ENCODE measurements at regions not wholly inside any gene's neighbourhood (a gene's known extent, or its start where the extent isn't known, plus 50 kb on each side); places are given as distances from the start of the nearest gene placed in this dataset.

DNA sequence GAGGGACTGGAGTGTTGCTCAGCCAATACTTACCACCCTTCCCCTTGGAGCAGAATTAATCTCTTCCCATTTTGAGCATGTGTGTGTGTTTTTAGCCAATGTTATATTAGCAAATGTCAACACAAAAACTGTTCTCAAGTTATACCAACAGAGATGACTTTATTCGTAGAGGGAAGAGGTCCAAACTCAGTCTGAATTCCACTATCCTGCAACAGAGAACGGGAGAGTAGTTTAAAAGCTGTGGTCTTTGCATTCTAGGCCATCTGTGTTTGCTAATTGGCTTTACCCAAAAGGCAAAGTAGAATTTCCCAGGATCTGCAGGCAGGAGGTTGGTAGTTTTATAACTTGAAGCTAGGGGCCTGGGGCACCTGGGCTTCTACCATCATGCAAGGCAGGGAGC, 847.9 kb upstream of the TMEM132C start:
- DNase-seq = no peak

DNA sequence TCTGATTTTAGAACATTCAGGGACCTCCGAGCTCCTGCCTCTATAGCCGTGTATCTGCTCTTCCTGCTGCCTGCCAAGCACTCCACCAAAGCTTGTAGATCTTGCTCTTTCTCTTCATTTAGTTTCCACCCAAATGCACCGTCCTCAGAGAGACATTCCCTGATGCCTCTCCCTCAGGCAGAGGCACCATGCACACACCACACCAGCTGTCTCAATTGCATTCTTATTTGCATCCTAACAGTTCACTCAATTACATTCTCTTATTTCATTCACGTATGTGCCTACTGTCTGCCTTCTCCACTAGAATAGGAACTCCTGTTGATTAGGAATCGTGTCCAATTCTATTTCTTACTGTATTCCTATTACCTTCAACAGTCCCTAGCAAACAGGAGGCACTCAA, 845.4 kb upstream of the TMEM132C start:
- no peak for DNase-seq

DNA sequence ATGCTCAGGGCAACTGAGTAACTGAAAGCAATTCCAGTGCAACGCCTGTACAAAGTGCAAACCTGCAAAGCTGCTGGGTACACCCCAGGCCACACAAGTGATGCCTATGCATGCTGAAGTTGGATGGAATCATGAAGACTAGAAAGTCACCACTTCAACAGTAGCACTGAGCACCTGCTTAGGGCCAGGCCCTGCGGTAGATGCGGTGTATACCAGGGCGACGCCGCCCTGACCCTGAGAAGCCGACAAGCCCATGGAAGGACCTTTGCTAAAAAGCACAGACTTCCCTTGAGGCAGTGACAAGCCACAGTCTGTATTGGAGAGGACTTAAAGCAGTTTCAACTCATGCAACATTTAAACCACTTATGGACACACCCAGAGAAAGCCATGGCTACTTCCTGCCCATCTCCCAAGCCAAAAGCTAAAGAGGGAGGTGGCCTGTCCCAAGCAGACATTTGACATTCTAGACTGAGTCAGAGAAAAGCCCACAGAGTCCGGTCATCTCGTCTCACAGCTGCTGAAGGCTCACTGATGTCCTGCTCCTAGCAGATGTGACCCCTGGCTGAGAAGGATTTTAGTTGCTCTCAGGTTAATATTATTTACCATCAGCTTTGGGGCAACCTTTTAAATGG, 843.9 kb upstream of the TMEM132C start:
- DNase-seq = no peak

DNA sequence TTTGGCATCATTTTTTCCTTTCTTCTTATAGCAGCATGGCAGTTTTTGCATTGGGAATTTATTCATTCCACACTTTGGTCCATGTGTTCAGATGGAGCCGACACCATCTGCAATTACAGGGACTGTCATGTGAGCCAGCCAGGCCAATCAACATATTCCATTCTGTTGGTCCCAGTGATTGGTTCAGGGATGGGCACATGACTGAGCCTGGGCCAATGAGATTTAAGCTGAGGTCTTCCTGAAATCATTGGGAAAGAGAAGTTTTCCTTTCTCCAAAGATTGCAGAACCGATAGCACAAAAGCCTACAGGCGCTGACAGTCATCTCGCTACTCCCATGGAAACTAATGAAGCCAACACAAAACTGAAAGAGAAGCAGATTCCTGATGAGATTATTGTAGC, 841.5 kb upstream of the TMEM132C start:
- DNase-seq = no peak

DNA sequence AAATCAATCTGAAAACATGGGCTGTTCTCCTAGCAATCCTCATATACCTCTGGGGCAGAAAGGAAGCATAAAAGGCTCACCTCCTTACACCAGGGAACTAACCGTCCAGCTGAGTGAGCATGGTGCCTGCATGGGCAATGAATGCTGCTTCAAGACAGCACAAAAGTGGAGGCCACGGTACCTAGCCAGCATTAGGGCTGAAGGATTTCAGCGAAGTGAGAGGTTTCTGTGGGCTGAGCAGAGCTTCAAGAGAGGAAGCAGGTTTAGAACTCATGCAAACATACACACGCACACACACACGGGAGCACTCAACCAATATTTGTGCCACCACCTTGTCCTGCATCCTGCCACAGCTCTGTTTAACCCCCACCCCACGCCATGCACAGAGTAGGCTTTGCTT, 838.5 kb upstream of the TMEM132C start:
- no peak for DNase-seq

DNA sequence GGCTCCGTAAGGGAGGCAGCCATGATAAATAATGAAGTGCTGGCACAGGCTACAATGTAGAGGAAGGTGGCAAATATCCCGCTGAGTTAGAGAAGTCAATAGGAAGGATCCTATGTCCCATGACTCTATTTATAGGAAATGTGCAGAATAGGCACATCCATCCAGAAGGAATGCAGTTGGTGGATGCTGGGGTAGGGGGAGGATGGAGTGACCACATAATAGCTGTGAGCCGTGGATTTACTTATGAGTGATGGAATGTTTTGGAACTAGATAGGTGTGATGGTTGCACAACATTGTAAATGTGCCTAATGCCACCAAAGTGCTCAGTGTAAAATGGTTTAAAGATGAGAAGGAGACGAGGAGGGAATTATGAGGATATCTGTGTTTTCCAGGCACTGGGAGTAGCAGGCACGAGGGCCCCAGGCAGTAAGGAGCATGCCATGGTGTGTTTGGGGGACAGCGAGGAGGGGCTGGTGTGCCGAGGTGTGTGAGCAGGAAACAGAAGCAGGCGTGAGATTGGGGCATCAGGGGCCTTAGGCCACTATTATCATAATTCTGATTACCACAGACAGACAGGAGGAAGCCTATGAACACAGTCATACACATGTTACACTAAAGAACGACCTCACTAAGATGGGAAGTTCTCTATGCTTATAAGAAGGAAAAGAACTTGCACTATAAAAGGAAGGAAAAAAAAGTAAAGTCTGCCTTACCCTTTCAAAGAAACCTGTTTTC, 837.3 kb upstream of the TMEM132C start:
- DNase-seq = no peak

DNA sequence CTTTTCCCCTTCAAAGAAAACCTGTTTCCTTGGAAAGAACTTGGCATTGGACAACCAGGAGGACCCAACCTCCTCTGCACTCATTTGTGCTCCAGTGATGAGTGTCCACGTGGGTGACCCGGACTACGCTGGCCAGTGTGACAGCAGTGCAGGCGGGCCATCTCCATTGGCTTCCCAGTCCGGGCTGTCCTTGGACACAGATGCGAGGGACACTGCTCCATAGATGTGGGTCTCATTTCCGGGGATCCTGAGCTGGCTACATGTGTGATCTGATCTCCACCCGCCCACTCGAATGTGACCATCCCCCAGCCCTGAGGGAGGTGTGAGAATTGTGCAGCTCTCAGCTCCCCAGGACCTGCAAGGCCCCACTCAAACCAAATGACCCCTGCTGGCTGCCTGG, 836.6 kb upstream of the TMEM132C start:
- no peak for DNase-seq

DNA sequence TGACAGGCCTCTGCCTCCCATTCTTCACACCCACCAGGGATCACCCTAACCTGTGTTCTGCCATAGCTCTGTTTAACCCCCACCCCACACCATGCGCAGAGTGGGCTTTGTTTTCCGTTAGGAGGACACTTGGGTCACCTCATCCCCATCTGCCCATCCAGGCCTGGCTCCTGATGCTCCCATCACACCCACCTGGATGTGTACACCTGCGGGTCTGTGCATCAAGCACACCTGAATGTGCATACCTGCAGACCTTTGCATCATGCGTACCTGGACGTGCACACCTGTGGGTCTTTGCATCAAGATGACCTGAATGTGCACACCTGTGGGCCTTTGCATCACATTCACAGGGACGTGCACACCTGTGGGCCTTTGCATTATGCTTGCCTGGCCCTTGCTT, 835.8 kb upstream of the TMEM132C start:
- DNase-seq = no peak

DNA sequence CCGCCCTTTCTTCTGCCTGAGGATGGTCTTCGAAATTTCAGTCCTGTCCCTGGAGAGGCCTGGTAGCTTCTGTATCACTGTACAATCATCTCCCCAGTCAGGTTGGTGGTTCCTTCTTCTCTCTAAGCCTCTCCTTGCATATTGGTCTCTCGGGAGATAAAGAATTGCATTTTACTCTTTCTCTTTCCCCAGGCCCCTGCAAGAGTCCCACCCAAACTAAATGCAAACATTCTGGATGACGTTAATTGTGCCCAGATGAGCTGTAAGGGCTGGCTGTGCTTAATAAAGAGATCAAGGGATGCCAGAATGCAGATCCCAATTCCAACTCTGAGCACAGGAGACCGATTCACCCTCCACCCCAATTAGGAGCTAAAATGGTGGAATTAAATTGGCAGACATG, 835.4 kb upstream of the TMEM132C start:
- no peak for DNase-seq

DNA sequence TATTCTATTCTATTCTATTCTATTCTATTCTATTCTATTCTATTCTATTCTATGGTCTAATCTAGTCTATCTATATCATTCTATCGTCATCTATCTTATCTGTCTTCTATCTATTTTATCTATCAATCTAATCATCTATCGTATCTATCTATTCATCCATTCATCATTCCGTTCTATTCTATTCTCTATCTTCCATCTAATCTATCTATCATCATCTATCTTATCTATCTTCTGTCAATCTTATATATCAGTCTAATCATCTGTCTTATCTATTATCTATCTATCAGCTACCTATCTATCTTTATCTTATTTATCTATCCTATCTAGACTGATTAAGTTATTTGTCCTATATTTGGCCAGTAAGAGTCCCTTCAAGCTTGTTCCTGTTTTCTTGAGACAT, 831.5 kb upstream of the TMEM132C start:
- DNase-seq = no peak

DNA sequence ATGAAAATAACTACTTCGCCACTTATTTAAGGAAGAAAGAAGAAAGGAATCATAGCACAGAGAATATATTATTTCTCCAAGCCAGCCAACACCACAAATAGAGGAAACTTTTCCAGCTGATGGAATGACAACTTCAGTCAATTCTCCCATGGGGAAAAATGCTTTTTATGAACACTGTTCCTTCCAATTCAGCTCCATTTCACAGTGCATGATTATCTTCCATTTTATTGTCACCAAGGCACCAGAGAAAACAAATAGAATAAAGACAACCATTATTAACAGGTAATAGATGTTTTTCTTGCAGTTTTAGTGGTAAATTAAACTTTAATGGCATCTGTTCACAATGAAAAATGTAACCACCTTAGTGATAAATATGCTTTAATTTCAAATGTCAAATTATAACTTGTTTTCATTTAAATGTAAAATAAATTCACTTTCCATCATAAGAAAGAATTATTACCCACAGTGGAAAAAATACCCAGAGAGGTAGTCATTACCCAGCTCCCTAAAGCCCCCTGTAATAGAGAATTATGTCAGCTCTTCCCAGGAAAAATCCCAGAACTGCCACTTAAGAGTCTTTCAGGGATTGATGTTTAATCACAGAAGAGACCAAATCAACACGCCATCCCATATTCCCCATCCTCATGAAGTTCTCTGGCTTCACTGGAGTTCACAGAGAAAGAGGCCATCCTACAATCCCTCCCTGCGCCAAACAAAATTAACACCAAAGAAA, 828.3 kb upstream of the TMEM132C start:
- no peak for DNase-seq

DNA sequence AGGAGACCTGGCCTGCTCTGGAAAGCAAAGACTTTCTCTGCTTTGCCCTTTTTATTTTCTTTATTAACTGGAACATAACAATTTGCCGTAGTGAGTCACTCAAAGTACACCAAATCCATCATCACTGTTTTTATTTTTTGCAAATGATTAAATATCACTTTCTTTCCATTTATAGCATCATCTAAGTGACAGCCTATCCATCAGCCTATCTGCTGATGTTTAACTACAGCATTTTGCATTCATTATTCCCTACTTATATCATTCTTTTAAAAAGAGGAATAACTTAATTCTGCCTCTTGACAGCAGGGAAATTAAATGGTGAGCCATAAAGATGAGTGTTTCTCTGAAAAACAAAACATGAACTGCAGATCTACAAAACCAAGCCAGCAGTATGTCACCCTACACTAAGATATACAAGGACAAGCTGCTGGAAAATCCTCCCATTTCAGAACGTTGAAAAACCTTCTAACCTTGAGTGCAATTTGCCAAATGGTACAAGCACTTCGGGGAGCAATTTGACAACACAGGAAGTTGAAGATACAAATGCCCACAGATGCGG, 821.3 kb upstream of the TMEM132C start:
- DNase-seq = no peak

DNA sequence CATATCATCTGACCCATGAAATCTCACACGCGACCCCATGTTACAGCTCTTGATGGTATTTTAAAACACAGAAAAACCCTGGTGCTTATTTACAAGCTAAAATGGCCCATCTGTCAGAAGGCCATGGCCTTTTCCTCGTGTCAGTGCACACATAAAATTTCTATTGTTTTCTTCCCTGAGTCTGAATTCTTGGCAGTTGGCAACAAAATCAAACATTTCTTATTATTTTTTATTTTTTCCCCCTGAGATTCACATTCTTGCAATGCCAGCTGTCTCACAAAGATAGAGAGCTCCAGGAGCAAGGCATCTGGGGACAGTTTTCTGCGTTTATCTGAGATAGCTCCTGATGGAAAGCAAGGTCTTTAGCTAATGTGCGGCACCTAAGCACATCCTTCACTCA, 818.1 kb upstream of the TMEM132C start:
- no peak for DNase-seq

DNA sequence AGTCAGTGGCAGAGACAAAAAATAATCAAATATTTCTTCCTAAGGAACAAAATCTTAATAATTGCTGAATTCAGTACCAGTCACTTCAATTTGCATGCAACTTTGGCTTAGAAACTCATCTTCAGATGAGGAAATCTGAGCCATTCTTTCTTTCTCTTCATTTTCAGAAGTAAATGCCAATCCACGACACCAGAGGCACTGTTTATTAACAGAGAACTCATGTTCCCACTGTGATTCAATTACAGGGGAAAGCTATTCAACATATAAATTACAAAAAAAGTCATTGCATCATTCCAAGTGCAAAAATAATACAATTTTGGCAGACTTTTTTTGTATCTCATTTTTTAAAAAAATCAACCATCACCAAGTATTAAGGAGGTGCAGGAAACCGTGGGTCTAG, 816.1 kb upstream of the TMEM132C start:
- no peak for DNase-seq

DNA sequence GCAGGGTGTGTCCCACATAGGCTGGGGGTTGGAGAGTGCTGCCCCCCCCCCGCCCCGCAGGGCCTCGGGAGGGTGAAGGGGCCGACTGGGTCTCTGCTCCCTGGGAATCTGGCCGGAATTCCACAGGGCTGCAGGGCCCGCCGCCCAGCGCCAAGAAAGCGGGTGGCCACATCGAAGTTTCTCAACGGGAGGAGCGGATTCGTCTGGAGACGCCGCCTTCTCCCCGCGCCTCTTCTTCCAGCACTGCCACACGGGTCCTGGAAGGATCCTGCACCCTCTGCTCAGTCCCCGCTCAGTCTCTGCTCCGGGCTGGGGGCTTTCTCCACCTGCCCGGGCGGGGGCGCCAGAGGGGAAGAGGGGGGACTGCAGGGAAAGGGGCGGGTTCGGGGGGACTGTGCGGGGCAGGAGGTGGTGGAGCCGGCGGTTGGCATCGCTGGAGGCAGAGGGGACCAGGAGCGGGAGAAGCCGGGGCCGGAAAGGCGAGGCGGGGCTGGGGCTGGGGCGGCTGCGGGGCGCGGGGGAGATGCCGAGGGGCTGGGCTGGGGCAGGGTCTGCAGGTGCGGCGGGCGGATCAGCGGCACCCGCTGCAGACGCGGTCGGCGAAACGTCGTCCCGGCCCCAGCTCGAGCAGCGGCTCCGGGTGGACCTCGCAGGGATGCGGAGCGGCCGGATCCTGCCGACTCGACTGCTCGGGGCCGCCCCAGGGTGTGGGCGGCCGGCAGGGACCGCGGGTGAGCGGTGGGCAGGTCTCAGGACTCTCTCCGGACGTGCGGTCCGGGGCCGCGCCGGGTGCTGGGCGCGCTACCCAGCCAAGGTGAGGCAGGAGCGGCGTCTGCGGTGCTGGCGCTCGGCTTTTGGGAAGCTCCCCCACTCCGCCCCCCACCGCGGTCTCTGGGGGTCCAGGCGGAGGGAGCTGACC, 811.4 kb upstream of the TMEM132C start:
- no peak for DNase-seq

DNA sequence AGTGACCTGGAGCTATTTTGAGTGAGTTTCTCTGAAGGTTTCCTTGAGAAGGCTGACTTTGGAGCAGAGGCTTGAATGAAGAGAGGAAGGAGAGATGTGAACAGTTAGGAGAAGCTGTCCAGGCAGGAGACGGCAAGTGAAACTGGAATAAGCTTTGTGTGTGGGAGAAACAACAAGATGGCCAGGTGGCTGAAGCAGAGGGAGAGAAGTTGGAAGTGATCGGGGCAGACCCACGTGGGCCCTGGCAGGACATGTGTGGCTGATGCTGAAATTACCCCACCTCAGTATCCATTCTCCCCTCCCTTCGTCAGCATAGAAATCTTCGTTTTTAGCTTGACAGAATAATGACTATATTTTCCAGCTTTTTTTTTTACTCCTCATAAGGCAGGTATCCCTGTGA, 809.2 kb upstream of the TMEM132C start:
- DNase-seq = no peak

DNA sequence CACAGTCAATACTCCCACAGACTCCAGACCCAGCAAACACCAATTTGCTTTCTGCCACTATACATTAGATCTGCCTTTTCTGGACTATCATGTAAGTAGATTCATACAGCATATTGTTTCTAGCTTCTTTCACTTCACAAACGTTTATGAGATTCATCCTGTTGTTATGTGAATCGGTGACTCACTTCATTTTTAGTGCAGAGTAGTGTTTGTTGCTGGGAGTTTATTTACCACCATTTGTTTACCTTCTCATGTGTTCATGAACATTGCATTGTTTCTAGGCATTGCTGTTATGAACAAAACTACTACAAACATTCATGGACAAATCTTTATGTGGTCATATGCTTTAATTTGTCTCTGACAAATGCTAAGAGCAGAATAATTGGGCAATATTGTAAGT, 807.8 kb upstream of the TMEM132C start:
- DNase-seq = no peak

DNA sequence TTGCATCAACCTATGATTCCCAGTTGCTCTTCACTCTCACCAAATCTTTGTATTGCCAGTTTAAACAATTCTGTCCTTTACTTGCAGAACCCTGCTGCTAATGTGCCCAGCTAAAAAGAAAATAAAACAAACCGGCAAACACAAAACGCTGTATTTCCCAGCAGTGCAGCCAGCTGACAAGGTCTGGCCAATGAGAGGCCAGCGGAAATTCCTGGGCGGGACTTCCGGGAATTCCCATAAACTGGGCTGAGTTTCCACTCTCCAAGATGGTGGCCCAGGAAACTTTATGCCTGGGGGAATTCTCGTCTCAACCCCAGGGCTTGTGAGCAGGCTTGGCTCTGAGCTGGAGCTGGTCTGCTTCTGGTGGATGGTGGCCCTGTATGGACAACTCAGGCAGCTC, 807.3 kb upstream of the TMEM132C start:
- DNase-seq = no peak

DNA sequence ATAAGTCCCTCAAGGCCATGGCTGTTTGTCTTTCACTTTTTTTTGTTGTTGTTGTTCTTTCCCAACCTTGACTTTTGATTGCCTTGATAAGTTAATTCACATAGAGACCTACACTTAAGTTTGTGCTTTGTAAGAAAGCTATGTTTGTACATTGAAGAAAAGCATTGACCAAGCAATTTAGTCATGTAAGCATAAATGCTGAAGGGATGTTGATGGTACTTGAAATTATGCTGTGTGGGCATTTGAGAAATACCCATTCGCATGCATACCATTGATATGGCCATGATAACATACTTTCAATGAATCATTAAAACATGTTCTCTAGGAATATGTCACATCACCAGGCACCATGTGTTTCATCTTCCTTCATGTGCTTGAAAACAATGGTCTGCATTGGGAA, 803.7 kb upstream of the TMEM132C start:
- no peak for DNase-seq

DNA sequence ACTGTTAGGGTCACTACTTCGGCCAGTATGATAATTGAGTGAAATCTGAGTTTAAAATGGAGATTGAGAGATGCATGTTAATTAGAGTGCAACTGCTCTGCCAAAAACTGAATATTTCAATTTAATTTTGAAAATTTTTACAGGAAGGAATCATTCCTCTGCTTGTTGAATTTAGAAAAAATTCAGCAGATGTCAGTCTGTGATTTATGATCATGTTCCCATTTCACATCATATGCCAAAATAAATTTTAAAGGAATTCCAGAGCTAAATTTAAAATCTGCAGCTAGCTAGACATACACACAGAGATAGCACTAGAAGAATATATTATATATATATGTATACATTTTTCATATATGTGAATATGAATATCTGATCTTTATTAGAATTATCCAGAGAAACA, 797.6 kb upstream of the TMEM132C start:
- no peak for DNase-seq

DNA sequence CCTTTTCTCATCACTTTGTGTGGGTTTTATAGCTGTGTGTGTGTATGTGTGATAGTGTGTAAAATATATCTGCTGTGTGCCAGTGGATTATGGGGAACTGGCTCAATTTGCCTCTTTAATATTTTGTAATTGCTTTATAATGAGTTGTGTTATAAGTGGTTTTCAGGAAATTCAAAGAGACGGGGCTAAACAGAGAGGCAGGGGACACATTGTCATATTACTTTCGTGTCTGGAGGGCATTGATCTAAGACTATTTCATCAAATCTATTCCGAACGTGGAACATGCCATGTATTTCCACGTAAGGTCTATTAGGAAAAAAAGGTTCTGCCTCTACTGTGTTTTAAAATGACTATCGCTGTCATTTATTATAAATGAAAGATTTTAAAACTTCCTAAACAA, 793.2 kb upstream of the TMEM132C start:
- DNase-seq = no peak

DNA sequence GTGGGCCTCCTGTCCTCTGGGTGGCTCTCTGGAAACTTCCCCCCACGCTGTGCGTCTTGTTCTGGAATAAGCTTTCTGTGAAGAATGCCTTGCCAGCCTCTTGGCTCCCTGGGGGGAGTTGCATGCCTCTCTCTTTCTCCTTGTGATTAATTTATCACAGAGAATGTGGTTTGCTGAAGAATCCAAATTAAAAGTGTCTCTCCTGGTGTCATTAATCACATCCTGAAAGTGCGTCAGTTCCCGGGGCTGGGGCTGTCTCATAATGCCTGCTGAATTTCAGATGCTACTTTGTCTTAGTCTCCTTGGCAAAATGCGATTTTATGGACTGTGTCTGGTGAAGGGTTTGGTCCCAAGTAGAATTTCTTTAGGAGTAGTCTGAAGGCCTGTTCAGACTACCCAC, 787.7 kb upstream of the TMEM132C start:
- no peak for DNase-seq

DNA sequence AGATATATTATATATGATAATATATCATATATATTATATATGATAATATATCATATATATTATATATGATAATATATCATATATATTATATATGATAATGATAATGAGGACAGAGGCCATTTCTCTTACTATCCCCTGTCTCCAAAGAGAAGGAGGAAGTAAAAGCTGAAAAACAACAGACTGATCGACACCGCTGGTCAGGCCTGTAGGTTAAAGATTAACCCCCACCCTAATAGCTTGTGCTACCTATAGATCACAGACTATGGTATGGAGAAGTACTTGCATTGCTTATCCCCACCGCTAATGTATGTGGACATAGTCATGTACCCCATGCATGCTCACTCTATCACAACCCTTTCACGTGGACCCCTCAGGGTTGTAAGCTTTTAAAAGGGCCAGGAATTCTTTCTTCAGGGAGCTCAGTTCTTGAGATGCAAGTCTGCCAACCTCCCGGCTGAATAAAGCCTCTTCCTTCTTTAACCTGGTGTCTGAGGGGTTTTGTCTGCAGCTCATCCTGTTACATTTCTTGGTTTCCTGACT, 786.1 kb upstream of the TMEM132C start:
- no peak for DNase-seq

Data from stimulated activated CD4-positive, alpha-beta T cell treated with anti-CD3 and anti-CD28 coated beads, Interleukin-2, amount 100 ng/mL, for 24 hours (primary cell).